ENCODE measurements at regions not wholly inside any gene's neighbourhood (a gene's known extent, or its start where the extent isn't known, plus 50 kb on each side); places are given as distances from the start of the nearest gene placed in this dataset.

DNA sequence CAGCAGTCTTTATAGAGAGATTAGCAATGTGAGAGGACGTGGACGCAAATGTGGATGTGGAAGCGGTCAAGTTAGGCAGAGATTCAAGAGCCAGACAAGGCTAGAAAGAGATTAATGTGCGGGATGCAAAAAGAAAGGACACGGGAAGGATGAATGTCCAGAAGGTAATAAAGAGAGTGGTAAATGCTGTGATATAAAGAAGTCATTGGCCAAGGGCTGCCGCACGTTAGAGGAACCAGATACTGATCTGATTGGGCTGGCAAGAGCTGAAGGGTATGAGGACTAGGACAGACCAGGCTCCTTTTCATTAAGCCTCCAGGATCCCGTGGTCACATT is 59.5 kb downstream of the DHRS2 start:
- TF ChIP-seq, protein P1, sequence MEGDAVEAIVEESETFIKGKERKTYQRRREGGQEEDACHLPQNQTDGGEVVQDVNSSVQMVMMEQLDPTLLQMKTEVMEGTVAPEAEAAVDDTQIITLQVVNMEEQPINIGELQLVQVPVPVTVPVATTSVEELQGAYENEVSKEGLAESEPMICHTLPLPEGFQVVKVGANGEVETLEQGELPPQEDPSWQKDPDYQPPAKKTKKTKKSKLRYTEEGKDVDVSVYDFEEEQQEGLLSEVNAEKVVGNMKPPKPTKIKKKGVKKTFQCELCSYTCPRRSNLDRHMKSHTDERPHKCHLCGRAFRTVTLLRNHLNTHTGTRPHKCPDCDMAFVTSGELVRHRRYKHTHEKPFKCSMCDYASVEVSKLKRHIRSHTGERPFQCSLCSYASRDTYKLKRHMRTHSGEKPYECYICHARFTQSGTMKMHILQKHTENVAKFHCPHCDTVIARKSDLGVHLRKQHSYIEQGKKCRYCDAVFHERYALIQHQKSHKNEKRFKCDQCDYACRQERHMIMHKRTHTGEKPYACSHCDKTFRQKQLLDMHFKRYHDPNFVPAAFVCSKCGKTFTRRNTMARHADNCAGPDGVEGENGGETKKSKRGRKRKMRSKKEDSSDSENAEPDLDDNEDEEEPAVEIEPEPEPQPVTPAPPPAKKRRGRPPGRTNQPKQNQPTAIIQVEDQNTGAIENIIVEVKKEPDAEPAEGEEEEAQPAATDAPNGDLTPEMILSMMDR (IDR thresholded peaks at IDR 0.05) = no peak
- TF ChIP-seq ZFX (IDR thresholded peaks at IDR 0.05; ENCODE audit: borderline replicate concordance) = no peak

Data from 22Rv1 (cell line).